GM21423 (cell line): ENCODE measurements at regions not wholly inside any gene's neighbourhood (a gene's known extent, or its start where the extent isn't known, plus 50 kb on each side); places are given as distances from the start of the nearest gene placed in this dataset.

ENCODE experiments used
- ATAC-seq: cut with Tn5 transposase; IDR thresholded peaks from one replicate; pipeline ENCODE4 v1.9.1; 2021; ENCODE audit warnings: mild to moderate bottlenecking, moderate library complexity; ENCODE audit not compliant: unreplicated experiment

GRCh38 chr5:8870349-8870958 is 675.4 kb downstream of the SEMA5A start:
- ATAC-seq: no peak

- ATAC-seq: no peak
Observed at GRCh38 chr5:8870959-8871355, 674.9 kb downstream of the SEMA5A start.

- ATAC-seq: no peak
Observed at GRCh38 chr5:8871446-8871845, 674.4 kb downstream of the SEMA5A start.

GRCh38 chr5:8875722-8876121 is 670.2 kb downstream of the SEMA5A start:
- no peak for ATAC-seq

- no peak for ATAC-seq
Observed at GRCh38 chr5:8879248-8879647, 666.6 kb downstream of the SEMA5A start.

GRCh38 chr5:8884029-8884428 is 661.8 kb downstream of the SEMA5A start:
- ATAC-seq: no peak

GRCh38 chr5:8892926-8893325 is 652.9 kb downstream of the SEMA5A start:
- no peak for ATAC-seq

- no peak for ATAC-seq
Observed at GRCh38 chr5:8894031-8894430, 651.8 kb downstream of the SEMA5A start.

- ATAC-seq: no peak
Observed at GRCh38 chr5:8895062-8895461, 650.8 kb downstream of the SEMA5A start.

- no peak for ATAC-seq
Observed at GRCh38 chr5:8895599-8895998, 650.3 kb downstream of the SEMA5A start.

GRCh38 chr5:8897316-8897715 is 648.6 kb downstream of the SEMA5A start:
- ATAC-seq: no peak

- ATAC-seq: no peak
Observed at GRCh38 chr5:8905021-8905420, 640.9 kb downstream of the SEMA5A start.

GRCh38 chr5:8906303-8906967 is 639.4 kb downstream of the SEMA5A start:
- ATAC-seq: no peak

- ATAC-seq: no peak
Observed at GRCh38 chr5:8907168-8907868, 638.6 kb downstream of the SEMA5A start.

GRCh38 chr5:8908055-8908683 is 637.7 kb downstream of the SEMA5A start:
- ATAC-seq: no peak

GRCh38 chr5:8912106-8912505 is 633.8 kb downstream of the SEMA5A start:
- no peak for ATAC-seq

- ATAC-seq: no peak
Observed at GRCh38 chr5:8913522-8913921, 632.4 kb downstream of the SEMA5A start.

GRCh38 chr5:8919096-8919495 is 626.8 kb downstream of the SEMA5A start:
- ATAC-seq: no peak

- ATAC-seq: no peak
Observed at GRCh38 chr5:8923526-8923925, 622.3 kb downstream of the SEMA5A start.

GRCh38 chr5:8924054-8924793 is 621.7 kb downstream of the SEMA5A start:
- no peak for ATAC-seq

- no peak for ATAC-seq
Observed at GRCh38 chr5:8930021-8930420, 615.9 kb downstream of the SEMA5A start.
